Astrocyte of the spinal cord (primary cell): ENCODE measurements at regions not wholly inside any gene's neighbourhood (a gene's known extent, or its start where the extent isn't known, plus 50 kb on each side); places are given as distances from the start of the nearest gene placed in this dataset.

ENCODE experiments used
- DNase-seq: peaks from one replicate; pipeline ENCODE4 v3.0.0; 2011; ENCODE audit warnings: low read depth, low spot score
- H3K4me3 ChIP-seq: 2 replicates; pipeline ENCODE4 v1.5.1; 2011; ENCODE audit warnings: low read depth, mild to moderate bottlenecking, low read length, moderate library complexity
- CTCF ChIP-seq: IDR thresholded peaks from 2 replicates; pipeline ENCODE4 v1.5.1; 2012; ENCODE audit warnings: low read depth, mild to moderate bottlenecking, low read length, inconsistent platforms
- in situ Hi-C: cut with HindIII; loops from 2 replicates; pipeline ENCODE4 v1.10.0; 2017; ENCODE audit warnings: low sequenced_read_pairs

- TF ChIP-seq CTCF = no peak
- in situ Hi-C loops = no loop called here
- no peak overlapping the region for H3K4me3 ChIP-seq
- DNase-seq = no peak
Measured at GRCh38 chr9:84554069-84554664, 115.4 kb upstream of the NTRK2 start.

- in situ Hi-C loops = no loop called here
- no peak for TF ChIP-seq CTCF
- no peak for DNase-seq
- no peak overlapping the region for H3K4me3 ChIP-seq
Measured at GRCh38 chr9:84556556-84556955, 113.0 kb upstream of the NTRK2 start.

GRCh38 chr9:84557751-84558150, 111.8 kb upstream of the NTRK2 start:
- in situ Hi-C loops = no loop called here
- no peak overlapping the region for H3K4me3 ChIP-seq
- no peak for TF ChIP-seq CTCF
- DNase-seq = no peak

GRCh38 chr9:84563691-84564090, 105.8 kb upstream of the NTRK2 start:
- TF ChIP-seq CTCF = no peak
- in situ Hi-C loops = no loop called here
- H3K4me3 ChIP-seq = no peak overlapping the region
- DNase-seq = no peak

- DNase-seq = no peak
- H3K4me3 ChIP-seq = no peak overlapping the region
- in situ Hi-C loops = no loop called here
- TF ChIP-seq CTCF = no peak
Measured at GRCh38 chr9:84567805-84568204, 101.7 kb upstream of the NTRK2 start.

GRCh38 chr9:84570482-84571154, 98.9 kb upstream of the NTRK2 start:
- no peak for DNase-seq
- in situ Hi-C loops = no loop called here
- H3K4me3 ChIP-seq = no peak overlapping the region
- TF ChIP-seq CTCF = no peak
